ENCODE measurements at regions not wholly inside any gene's neighbourhood (a gene's known extent, or its start where the extent isn't known, plus 50 kb on each side); places are given as distances from the start of the nearest gene placed in this dataset.

DNA sequence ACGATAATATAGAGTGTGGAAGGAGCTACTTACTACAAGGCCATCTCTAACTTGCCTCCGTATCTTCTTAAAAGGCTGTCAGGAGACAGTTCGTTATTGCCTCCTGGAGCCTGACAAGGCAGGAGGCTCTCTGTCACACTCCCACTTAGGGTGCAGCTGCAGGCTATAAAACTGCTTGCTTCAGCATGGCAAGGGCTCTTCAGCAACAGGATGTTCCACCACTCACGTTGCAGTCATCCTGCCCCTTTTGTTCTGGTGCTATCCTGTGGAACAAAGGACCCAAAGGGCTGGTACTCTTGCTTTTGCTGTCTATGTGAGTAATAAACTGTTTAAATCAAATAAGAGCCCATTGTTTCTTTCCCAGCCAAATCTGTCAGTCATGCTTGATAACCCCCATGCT lies 508.9 kb downstream of the NTRK2 start:
- H3K4me1 ChIP-seq: no peaks in the 10 kb centered on the region
- ATAC-seq: no peak
- TF ChIP-seq, protein P1, sequence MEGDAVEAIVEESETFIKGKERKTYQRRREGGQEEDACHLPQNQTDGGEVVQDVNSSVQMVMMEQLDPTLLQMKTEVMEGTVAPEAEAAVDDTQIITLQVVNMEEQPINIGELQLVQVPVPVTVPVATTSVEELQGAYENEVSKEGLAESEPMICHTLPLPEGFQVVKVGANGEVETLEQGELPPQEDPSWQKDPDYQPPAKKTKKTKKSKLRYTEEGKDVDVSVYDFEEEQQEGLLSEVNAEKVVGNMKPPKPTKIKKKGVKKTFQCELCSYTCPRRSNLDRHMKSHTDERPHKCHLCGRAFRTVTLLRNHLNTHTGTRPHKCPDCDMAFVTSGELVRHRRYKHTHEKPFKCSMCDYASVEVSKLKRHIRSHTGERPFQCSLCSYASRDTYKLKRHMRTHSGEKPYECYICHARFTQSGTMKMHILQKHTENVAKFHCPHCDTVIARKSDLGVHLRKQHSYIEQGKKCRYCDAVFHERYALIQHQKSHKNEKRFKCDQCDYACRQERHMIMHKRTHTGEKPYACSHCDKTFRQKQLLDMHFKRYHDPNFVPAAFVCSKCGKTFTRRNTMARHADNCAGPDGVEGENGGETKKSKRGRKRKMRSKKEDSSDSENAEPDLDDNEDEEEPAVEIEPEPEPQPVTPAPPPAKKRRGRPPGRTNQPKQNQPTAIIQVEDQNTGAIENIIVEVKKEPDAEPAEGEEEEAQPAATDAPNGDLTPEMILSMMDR (IDR thresholded peaks at IDR 0.05): no peak
- intact Hi-C loops (cut with DNase I): no loop called here
- no peaks in the 10 kb centered on the region for H3K27me3 ChIP-seq
- H3K4me3 ChIP-seq: no peak overlapping the region
- H3K27ac ChIP-seq: no peak overlapping the region
- DNase-seq: no peak
- H3K9me3 ChIP-seq: no peaks in the 10 kb centered on the region
- no peaks in the 10 kb centered on the region for H3K36me3 ChIP-seq

DNA sequence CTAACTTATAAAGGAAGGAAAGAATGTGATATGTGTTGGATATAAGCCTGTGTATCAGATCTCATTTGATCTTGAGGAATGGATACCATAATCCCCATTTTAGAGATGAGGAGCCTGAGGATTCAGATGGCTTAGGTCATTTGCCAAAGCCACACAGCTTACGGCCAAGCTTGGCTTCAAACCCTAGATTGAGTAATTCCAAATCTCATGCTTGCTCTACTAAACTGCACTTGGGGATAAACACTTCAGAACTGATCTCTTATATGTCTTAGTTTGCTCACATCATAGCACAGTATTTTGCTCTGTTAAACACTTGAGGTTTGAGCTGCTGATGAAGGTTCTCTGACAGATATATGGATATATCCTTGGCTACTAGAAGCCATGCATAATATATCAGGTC lies 504.4 kb downstream of the NTRK2 start:
- no peak overlapping the region for H3K4me3 ChIP-seq
- intact Hi-C loops (cut with DNase I): no loop called here
- H3K4me1 ChIP-seq: no peaks in the 10 kb centered on the region
- TF ChIP-seq, protein P1 (IDR thresholded peaks at IDR 0.05): no peak
- ATAC-seq: no peak
- H3K27ac ChIP-seq: no peak overlapping the region
- H3K36me3 ChIP-seq: no peaks in the 10 kb centered on the region
- H3K9me3 ChIP-seq: no peaks in the 10 kb centered on the region
- no peaks in the 10 kb centered on the region for H3K27me3 ChIP-seq
- DNase-seq: no peak

DNA sequence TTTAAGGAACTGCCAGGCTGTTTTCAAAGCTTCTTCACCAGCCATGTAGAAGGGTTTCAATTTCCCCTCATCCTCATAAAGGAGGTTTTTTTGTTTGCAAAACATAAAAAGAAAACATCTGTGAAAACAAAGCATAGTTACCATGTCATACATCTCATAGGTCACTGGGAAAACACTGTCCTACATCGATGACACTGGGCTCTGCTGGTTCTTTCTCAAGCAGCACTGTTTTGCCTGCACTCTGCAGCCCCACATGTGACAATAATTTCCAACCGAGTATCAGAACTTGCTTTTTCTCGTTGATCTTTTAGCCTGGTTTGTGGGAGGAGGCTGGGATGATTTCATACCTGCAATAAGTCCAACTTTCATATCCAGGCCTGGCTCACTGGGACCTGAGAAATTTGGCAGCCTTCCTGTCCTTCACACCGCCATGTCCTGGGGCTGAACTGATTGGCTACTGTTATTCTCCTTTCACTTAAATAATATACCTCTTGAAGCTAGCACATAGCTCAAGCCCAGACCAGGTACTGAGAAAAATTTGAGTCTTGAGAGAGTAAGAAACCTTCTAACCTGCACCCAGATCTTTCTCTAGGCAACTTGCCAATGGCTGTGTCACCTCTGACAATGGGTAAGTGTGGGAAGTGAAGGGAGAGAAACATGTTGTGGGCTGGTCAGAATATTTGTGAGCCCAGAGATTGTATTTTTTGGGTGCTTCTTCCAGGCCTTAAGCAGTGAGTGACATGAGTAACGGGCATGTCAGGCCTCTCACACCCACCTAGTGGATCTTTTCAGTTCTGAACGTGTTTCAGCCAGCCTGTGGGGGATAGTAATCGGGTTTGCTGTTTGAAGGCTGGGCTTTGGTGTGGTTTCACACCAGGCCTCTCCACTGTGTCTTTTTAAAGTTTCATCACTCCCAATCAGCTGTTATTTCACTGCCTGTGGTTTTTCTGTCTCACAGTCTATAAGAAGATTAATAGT lies 502.8 kb downstream of the NTRK2 start:
- ATAC-seq: no peak

DNA sequence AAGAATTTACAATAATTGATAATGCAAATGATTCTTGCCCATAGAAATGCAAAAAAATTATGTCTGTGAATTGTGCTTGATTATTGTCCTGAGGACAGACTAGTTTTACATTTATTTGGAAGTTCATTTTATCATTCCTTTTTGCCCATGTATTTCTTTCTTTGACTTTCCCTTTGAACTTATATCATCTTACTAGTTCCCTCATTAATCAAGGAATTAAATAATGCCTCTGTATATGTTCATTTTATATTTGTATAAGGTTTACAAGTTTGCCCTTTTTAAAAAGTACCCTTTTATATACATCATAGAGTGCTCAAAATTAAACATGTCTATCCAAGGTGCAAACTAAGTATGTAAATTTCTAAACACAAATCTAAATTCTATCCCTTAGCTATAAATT lies 501.6 kb downstream of the NTRK2 start:
- intact Hi-C loops (cut with DNase I): no loop called here
- H3K9me3 ChIP-seq: no peaks in the 10 kb centered on the region
- H3K4me3 ChIP-seq: no peak overlapping the region
- no peak for ATAC-seq
- TF ChIP-seq, protein P1 (IDR thresholded peaks at IDR 0.05): no peak
- H3K4me1 ChIP-seq: no peaks in the 10 kb centered on the region
- no peak overlapping the region for H3K27ac ChIP-seq
- H3K36me3 ChIP-seq: no peaks in the 10 kb centered on the region
- no peaks in the 10 kb centered on the region for H3K27me3 ChIP-seq
- DNase-seq: no peak

More for the DNA sequence above, 502.8 kb downstream of the NTRK2 start:
- no peaks in the 10 kb centered on the region for H3K4me1 ChIP-seq
- no peaks in the 10 kb centered on the region for H3K9me3 ChIP-seq
- H3K36me3 ChIP-seq: no peaks in the 10 kb centered on the region
- no peak overlapping the region for H3K4me3 ChIP-seq
- intact Hi-C loops (cut with DNase I): no loop called here
- TF ChIP-seq, protein P1 (IDR thresholded peaks at IDR 0.05): no peak
- H3K27ac ChIP-seq: no peak overlapping the region
- no peak for DNase-seq
- H3K27me3 ChIP-seq: no peaks in the 10 kb centered on the region

DNA sequence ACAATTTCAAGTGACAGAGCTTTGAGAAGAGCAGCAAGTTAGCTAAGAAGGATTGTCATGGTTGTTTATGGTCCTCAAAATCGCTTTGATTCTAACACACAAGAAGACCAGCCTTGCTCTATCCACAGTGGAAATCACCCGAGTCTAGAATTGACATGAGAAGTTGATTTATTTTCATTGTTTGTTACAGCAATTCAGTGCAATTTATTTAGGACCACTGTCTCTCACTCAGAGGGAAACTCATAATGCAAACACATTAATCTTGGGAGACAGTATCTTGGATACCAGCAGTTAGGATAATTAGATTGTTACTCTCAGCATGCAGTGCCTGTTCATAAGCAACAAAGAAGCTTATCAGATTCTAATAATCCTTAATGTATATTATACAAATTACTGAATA lies 498.9 kb downstream of the NTRK2 start:
- H3K4me3 ChIP-seq: no peak overlapping the region
- ATAC-seq (no peak), DNase-seq (no peak)
- H3K4me1 ChIP-seq: no peaks in the 10 kb centered on the region
- intact Hi-C loops (cut with DNase I): no loop called here
- TF ChIP-seq, protein P1 (IDR thresholded peaks at IDR 0.05): no peak
- H3K36me3 ChIP-seq: no peaks in the 10 kb centered on the region
- no peak overlapping the region for H3K27ac ChIP-seq
- no peaks in the 10 kb centered on the region for H3K9me3 ChIP-seq
- H3K27me3 ChIP-seq: no peaks in the 10 kb centered on the region

Data from left lung (tissue), 4 donors.